ENCODE measurements at regions not wholly inside any gene's neighbourhood (a gene's known extent, or its start where the extent isn't known, plus 50 kb on each side); places are given as distances from the start of the nearest gene placed in this dataset.

DNA sequence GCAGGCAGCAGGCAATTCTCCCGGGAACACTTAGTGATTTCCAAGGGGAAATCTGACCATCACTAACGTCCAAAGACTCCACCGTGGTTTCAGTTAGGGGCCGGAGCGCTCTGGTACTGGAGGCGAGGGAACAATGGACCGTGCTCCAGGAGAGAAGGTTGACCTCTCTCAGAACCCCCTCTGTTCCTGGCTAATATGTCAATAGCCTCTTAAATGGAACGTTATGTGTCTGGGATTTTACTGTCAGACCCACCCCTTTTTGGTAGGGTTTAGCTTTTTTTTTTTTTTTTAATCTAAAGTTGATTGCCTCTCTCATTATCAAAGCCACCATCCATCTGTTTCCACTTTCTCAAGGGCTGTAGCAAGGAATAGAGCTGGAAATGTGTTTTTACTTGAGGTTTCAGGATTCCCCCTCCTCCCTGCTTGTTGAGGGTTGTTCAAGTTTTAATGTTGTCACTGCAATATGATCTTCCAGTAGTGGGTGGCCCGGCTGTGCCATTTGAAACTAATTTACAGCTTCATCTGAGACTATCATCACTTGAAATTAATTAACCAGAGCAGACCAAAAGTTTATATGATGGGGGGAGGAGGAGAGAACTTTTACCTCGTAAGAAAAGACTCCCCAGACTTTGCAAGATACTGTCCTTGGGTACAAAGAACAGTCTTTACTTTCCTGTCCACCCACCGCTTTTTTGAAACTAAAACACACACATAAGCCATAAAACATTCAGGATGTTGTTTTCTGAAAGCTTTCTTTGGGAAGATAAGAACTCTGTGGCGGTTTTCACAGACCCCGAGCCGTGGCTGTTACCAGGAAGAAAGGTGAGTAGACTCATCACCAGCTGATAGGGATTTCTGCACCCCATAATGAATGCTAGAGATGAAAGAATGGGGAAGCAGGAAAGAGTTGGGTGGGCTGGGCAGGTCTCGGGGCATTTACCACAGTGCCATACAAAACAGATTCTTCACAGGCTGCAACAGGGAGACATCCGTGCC is 187.8 kb downstream of the UACA start (continued):
- no peak for TF ChIP-seq CHD7 (IDR thresholded peaks at IDR 0.05; ENCODE audit: insufficient replicate concordance, low read length)

Data from H1 (cell line).